LHCN-M2 (cell line): ENCODE measurements at regions not wholly inside any gene's neighbourhood (a gene's known extent, or its start where the extent isn't known, plus 50 kb on each side); places are given as distances from the start of the nearest gene placed in this dataset.
A peak's percentile ranks its signal among the peaks of the same experiment; 100 is the strongest.

Source experiments
- DNase-seq: peaks from one replicate; pipeline ENCODE4 v3.0.0-alpha.2; 2012; ENCODE audit warnings: low read depth

DNA sequence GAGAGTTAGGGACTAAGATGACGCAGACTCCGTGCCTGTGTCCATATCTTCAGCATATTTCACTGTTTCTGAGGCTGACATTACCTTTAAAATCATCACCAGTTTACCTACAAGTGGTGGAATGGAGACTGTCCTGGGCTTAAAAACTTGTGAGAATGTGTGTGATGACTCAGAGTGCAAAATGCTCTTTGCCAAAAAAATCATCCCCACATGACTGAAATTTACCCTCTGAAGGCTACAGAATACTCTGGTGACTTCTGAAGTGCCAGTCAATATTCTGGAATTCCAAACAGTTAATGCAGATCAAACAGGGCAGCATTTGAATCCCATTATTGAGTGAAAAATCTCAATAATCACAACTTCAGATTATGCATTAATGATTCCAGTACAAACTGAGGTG, 901.4 kb downstream of the EFNB2 start:
- peak; percentile 18 for DNase-seq

DNA sequence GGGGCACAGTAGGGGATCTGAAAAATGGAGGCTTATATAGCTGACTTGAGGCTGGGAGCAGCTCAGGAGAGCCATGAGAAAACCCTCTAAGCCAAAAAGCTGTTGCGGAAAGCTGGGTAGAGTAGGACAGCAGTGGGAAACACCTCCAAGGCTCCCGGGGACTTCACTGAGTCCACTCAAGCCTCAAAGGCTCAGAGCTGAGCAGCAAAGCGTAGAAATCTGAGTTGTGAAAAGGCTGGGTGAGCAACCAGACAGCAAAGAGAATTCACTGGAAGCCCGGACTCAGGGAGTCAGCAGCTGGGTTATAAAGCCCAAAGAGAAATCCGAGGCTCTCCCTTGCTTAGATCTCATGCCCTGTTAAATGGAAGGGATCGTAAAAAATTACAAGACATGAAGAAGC, 905.0 kb downstream of the EFNB2 start:
- DNase-seq: no peak

DNA sequence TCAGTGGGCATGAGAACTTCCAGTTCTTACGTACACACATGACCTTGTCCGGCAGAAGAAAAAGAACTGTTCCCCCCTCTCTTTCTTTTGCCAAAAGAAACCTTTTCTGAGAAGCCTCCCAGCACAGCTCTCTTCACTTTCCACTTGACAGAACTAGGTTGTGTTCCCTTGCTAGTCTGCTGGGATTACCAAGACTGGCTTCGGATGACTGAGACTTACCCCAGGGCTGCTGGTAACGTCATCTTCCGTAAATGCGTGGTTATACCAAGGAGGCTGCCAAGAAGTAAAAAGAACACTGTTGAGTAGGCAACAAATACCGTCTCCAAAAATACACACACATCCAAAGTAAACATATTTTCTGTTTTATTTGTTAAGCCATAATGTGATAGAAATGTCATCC, 908.2 kb downstream of the EFNB2 start:
- peak; percentile 26 for DNase-seq

DNA sequence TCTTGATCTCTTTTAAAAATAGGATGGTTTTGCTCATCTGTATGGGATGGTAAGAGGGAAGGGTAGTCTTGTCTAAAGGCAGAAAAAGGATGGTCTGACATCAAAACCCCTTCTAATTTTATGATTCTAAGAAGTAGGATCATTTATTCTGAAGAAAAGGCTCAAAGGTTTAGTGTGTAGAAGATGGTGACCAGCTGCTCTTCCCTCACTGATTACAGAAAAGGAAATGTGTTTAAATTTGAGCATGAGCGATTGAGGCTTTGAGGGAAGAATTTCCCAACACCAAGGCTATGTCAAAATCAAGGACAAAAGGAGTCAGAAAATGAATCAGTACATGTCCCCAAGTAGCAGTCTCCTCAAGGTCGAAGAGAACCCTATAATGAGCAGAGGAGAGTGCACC, 909.8 kb downstream of the EFNB2 start:
- DNase-seq: peak; percentile 6

DNA sequence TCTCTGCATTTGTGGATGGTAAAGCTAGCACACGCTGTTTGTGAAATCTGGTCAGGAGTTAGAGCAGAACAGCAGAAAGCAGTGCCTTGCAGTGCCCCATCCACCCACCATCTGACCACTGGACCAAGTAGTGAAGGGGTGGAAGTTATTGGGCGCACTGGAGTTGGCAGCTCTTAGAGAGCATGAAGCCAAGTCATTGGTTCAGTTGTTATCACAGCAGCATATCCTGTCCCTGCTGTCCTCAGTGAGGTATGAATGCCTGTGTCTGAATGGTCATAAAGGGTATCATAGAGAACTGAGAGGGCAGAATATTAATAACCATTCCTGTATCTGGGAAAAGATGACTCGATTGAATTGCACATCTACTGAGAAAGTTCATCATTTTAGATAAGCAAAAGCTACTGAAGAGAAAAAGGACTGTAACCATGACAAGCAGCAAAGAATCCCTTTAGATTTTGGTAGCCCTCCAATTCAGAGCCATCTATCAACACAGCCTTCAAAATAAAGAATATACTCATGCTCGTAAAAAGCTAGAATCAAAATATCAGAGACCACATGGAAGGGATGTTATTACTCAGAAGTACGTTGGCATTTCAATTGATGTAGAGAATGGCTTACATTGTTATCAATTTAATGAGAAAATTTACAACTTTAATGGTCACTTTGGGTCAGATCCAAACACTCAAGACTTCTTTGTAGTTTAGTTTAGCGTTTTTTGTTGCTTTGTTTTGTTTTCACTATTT, 919.0 kb downstream of the EFNB2 start:
- DNase-seq: no peak

DNA sequence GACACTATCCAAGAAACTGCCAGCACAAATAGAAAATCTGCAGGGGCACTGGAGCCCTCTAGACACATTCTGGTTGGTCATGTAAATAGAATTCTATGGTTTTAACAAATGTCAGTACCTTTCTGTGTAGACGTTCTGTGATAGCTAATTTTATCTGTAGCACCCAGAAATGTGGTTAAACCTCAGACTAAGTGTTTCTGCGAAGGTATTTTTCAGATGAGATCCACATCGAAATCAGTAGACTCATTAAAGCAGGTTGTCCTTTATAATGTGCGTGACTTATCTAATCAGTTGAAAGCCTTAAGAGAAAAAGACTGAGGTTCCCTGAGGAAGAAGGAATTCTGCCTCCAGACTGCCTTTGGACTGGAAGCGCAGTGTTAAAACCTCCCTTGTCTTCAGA, 922.9 kb downstream of the EFNB2 start:
- DNase-seq: no peak

DNA sequence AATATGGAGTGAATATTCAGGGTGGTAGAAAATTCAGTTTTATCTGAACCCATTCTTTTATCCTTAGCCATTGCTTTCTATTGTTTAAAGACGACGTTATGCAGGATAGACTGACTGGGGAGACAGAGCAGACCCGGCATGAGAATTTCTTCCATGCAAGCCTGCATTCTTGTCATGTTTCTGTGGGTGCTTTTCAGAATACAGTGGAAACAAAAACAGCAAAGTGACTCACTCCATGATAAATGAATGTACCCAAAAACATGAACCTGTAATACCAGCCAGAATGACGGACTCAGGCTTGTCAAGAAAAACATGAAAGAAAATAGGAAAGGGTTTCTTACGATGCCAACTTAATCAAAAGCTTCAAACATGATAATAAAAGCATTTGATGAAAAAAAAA, 924.0 kb downstream of the EFNB2 start:
- DNase-seq: peak; percentile 62

DNA sequence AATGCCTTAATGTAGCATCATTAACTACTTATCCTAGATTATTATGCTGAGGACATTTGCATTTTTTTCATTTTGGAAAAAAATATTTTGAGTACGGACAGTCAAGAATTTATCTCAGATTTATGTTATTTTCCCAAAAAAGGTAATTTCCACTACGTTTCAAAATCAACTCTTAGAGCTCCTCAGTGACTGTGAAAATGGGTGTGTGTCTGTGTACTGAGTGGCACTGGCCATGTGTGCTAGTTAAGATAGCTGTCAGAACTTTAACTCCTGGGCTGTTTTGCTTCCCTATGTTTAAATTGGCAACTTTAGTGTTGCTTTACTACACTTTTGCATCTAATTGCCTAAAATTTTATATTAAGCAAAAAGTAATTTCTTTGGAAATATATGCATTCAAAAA, 927.4 kb downstream of the EFNB2 start:
- no peak for DNase-seq

DNA sequence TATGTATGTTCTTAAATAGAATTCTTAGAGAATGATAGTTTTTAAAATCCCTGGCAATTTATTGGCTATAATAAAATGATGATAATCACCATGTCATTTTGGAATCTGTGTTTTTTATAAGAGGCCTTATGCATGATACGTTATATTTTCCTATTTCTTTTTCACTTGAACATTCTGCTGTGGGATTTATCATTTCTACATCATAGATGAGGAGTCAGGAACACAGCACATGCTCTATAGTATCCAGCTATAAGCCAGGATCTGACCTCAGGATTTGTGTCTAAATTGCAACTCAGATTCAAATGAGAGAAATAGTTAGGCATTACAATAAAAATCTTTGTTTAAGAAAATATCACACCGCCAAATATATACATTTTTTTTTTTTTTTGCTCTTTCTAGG, 928.0 kb downstream of the EFNB2 start:
- no peak for DNase-seq

DNA sequence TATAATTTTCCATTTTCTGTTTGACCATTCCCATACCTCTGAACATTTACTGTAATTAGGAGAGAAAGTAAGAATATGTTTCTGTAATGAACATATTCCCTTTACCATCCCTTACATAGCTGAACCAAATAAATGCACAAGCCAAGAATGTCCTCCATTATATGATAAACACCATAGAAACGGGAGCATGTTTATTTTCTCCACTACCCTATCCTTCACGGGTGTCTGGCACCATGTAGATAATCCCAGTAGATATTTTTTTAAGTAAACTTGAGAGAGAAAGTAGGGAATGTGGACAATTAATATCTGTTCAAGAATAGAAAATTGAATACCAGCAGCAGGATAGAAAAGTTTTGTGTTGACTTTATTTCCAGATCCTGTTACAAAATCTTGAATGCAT, 928.4 kb downstream of the EFNB2 start:
- DNase-seq: no peak

DNA sequence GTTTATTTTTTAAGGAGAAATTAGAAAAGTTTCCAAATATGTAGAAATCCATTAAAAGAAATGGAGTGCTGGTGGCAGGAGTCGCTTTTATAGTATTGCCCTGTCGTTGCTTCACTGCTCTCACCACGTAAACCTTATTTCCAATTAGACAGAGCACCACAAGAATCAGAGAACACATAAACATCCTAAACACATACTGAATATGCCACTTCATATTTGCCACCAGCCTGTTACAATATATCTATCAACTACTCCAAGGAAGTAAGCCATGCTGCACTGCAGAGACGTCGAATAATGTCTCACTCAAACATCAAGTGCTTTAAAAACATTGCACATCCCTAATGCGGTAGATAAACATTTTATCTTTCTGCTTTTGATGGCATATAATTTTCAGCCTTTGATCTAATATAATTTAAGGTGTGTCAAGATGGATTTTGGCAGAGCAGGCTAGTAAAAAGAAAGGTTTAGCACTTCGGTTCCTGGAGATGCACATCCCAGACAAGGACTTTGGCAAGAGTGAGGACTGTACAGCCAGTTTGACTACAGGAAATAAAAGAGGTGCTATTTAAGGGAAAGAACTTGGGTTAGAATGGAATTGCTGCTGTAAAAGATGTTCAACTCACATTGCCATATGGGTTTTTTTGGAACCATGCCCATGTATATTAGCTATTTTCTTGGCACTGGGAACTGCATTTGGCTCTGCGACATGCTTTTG, 932.3 kb downstream of the EFNB2 start:
- DNase-seq: no peak

DNA sequence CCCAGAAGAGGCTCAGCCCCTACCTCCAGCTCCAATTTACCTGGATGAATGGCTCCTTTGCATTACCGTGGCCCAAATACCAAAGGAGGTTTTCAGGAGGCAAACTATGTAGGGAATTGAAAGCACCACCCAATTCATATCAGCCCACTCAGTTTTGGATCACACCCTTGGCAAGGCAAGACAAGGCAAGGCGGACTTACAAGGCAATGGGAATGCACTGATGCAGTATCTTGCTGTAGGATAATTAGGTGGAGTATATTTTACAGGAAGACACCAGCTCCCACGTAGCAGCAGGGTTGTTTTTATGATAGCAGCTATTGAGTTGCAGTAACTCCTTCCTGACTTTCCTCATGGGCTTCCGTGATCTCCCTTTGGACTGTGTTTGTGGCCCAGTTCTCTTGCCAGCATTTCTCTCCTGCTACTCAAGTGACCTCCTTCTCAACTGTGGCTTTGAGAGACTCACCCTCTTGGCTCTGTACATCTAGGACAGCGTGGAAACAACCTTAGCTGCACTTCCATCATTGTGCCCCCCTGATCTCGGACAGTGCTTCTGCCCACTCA, 935.9 kb downstream of the EFNB2 start:
- DNase-seq: no peak

DNA sequence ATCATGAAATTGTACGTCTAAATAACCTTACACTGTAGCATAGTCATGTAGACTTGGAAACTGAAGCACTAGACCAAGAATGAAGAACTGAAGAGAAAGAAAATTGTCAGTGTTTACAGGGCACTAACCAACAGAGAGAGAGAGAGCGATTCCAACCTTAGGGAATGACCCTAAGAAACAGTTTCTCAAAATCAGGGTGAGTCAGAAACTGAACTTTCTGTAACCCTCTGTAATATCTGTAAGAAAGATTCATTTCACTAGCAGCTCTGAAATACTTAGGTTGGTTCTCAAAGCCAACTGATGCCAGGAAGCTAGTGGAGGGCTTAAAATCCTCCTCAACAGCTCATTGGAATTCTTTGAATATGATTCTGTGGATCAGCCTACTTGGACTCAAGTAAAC, 936.9 kb downstream of the EFNB2 start:
- DNase-seq: peak; percentile 39

DNA sequence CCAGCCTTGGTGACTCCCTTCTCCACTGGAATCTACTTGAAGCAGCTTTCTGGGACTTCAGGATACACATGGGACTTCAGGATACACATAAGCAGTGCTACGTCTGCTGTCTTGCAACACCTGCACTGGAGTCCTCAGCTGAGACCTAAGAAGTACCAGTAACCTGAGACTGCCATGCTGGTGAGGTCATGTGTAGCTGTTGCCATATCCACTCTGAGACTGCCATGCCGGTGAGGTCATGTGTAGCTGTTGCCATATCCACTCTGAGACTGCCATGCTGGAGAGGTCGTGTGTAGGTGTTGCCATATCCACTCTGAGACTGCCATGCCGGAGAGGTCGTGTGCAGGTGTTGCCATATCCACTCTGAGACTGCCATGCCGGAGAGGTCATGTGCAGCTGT, 937.9 kb downstream of the EFNB2 start:
- no peak for DNase-seq

DNA sequence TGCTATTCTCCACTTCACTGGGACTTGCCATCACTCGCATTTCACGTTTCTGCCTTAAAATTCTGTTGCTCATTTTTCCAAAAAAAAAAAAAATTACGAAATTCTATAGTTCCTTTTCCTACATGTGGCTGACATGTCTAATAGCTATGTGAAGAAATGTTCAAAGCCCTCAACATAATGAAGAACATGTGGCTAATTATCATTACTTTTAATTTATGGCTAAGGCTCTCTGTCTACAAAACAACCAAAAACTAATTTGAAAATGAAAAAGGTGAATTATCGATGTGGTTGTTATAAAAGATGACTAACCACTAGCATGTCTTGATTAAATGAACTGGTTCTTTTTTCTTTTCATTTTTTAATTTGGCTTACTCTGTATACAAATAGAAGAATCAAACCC, 940.0 kb downstream of the EFNB2 start:
- no peak for DNase-seq

DNA sequence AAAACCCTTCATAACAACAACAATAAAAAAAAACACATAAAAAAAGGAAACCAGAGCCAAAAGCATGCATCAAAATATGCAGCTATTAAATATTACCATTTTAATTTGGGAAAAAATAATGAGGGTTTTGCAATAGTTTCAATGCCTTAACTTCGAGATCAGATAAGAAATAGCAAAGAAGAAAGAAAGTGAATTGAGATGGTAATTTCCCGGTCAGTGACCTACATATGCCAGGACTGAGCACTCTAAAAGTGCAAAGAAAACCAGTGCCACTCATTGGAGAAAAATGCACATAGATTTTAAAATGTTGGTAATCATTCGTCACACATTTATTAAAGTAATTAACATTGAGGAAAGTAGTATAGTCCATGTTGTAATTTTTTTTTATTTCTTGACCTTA, 944.2 kb downstream of the EFNB2 start:
- DNase-seq: no peak

DNA sequence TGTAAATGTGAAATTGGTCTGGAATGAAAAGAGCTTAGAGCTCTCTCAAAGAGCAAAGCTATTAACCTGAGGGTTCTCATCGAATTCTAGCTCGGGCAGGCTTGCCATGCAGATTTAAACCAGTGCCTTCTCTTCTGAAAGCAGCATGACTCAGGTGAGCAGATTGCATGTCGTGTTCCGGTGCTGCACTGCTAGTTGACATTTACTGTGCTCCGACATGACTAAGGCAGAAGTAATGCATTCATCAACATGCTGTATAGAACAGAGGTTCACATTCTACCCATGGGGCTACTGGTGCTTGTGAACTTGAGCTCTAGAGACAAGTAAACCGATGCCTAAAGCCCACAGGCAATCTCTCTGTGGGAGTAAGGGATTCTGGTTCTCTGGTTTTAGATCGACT, 947.7 kb downstream of the EFNB2 start:
- no peak for DNase-seq

DNA sequence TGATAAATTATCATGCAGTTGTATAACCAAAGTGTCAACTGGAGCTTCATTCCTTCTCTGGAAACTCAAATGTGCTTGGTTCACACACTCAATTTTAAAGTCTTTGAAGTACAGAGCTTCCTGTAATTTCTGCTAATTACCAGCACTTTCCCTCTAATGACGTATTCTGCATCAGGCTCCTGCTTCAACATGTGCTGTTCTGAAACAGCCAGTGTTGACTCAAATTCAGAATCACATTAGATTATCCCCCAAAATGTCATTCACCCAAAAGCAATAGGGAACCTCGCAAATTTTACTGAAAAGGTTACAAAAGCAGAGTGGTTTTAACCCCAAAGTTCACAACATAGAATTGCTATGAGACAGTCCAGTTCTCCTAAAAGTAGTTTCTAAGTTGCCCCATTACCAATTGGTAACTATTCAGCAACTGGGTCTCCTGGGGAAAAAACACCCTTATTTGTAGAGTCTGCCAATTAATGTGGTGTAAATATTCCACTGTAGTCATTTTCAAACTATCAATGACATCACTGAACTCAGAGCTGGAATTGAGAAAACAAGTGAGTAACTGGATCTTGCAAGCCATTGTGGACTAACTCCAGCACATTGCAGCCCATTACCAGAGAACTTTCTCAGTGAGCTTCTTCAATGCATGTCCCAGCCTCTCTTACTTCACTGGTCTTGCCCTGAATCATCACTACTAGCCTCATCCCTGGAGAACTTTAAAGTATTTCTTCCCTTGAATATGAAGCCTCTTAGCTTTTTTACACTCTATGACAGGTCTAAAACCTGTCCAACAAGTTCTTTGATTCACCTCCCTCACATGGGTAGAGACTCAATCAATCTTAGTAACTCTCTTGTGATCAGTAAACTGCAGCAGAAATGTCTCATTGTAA, 955.4 kb downstream of the EFNB2 start:
- no peak for DNase-seq

DNA sequence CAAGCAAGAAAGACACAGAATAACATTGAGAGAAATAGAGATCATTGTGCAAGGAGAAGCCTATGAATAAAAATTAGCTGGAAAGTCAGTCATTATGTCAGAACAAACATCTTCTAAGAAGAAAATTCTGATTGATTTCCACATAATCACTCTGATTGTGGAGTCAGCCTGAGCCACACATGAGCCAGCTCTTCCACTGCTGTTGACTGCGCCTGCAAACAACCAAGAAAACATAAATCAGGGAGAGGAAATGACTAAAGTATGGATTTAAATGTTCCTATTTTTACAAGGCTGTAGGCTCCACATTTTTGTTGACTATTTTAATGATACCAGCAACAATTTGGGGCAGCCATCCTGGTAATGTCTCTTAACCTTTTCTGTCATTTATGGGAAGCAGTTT, 962.3 kb downstream of the EFNB2 start:
- peak; percentile 52 for DNase-seq

DNA sequence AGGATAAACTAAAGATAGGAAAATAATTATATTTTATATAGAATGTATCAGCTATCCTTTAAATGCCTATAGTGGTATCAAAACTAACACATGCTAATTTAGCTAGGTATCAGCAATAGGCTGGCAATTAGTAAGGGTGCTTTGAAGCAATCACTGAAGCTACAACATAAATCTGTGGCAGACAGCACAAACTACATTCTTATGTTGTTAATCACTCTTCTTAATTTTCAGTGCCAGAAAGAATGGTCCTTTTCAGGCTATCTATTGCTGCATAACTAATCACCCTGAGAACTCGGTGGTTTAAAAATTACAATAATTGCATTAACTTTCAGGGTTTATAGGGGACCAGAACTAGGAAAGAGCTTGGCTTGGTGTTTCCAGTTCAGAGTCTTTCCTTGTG, 963.1 kb downstream of the EFNB2 start:
- DNase-seq: no peak

DNA sequence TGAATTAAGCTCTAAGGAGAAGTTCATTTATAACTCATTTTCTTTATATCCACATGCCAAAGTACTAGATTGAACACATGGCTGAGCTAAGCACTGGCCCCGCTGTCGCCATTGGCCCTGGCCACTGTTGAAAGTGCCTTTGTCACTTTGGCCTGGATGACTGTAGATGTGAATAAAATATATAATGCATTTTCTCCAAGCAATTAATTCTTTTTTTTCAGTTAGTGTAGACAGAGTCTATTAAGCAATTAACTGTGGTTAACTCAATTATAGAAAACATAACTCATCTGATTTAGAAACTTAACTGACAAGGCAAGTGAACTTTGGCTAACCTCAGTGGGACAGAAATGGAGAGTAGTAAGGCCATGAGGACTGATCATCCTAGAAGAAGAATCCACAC, 965.6 kb downstream of the EFNB2 start:
- DNase-seq: no peak

DNA sequence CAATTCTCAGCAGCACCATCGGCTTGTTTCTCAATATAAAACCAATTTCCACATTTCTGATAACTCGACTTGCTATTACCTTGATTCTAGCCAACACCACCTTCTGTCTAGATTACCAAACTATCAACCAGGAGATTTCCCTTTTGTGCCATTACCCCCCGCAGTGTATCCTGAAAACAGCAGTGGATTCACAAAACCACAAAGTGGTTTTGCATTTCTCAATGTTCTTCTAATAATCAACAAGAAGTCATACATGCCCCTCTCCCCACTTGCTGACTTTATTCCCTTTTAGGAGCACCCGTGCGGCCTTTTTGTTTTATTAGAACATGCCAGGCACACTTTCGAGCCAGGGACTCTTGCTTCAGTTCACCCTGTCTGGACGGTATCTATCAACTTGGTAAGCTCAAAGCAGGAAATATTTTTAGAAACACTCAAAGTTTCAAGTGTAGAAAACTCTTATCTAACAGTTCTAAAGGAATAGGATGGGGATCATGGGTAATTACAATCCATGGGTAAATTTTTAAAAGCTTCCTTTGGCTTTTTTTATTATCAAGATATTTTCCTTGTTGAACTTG, 967.4 kb downstream of the EFNB2 start:
- DNase-seq: no peak
